HG02852 (cell line): ENCODE measurements at regions not wholly inside any gene's neighbourhood (a gene's known extent, or its start where the extent isn't known, plus 50 kb on each side); places are given as distances from the start of the nearest gene placed in this dataset.
A peak's percentile ranks its signal among the peaks of the same experiment; 100 is the strongest.
"Not testable (repeated sequence)": the region's sequence is repeated elsewhere in the genome, so short reads cannot be mapped to it uniquely, and the experiment has no call there.

ENCODE experiments used
- ATAC-seq: cut with Tn5 transposase; IDR thresholded peaks from one replicate; pipeline ENCODE4 v1.9.1; 2021; ENCODE audit warnings: mild to moderate bottlenecking, moderate library complexity; ENCODE audit not compliant: unreplicated experiment

GRCh38 chr11:82398300-82398815 lies 335.3 kb downstream of the FAM181B start:
- ATAC-seq = no peak

GRCh38 chr11:82396639-82397038 lies 337.0 kb downstream of the FAM181B start:
- not testable (repeated sequence) for ATAC-seq

GRCh38 chr11:82384308-82384707 lies 349.4 kb downstream of the FAM181B start:
- ATAC-seq = no peak

GRCh38 chr11:82373781-82374542 lies 359.7 kb downstream of the FAM181B start:
- no peak for ATAC-seq

GRCh38 chr11:82365351-82365750 lies 368.3 kb downstream of the FAM181B start:
- ATAC-seq = no peak

- no peak for ATAC-seq
Measured at GRCh38 chr11:82356316-82356715, 377.3 kb downstream of the FAM181B start.

GRCh38 chr11:82355313-82355823 lies 378.3 kb downstream of the FAM181B start:
- no peak for ATAC-seq

GRCh38 chr11:82326853-82327252 lies 406.8 kb downstream of the FAM181B start:
- ATAC-seq = no peak

GRCh38 chr11:82321206-82321605 lies 412.5 kb downstream of the FAM181B start:
- ATAC-seq = no peak

- peak; percentile 62 for ATAC-seq
Measured at GRCh38 chr11:82315093-82315492, 418.6 kb downstream of the FAM181B start.

- no peak for ATAC-seq
Measured at GRCh38 chr11:82308979-82309378, 424.7 kb downstream of the FAM181B start.

GRCh38 chr11:82305123-82305522 lies 428.5 kb downstream of the FAM181B start:
- ATAC-seq = no peak

GRCh38 chr11:82303671-82304070 lies 430.0 kb downstream of the FAM181B start:
- no peak for ATAC-seq

- no peak for ATAC-seq
Measured at GRCh38 chr11:82288471-82288870, 445.2 kb downstream of the FAM181B start.

GRCh38 chr11:82270870-82271269 lies 462.8 kb downstream of the FAM181B start:
- no peak for ATAC-seq

- ATAC-seq = no peak
Measured at GRCh38 chr11:82268627-82269026, 465.0 kb downstream of the FAM181B start.

GRCh38 chr11:82267186-82267585 lies 466.5 kb downstream of the FAM181B start:
- ATAC-seq = no peak

GRCh38 chr11:82261367-82261766 lies 472.3 kb downstream of the FAM181B start:
- peak; percentile 74 for ATAC-seq

- no peak for ATAC-seq
Measured at GRCh38 chr11:82250047-82250446, 483.6 kb downstream of the FAM181B start.

- ATAC-seq = no peak
Measured at GRCh38 chr11:82246926-82247325, 486.7 kb downstream of the FAM181B start.

- no peak for ATAC-seq
Measured at GRCh38 chr11:82239498-82239897, 494.2 kb downstream of the FAM181B start.

- ATAC-seq = no peak
Measured at GRCh38 chr11:82234256-82234655, 499.4 kb downstream of the FAM181B start.
